Suprapubic skin (tissue), 4 donors: ENCODE measurements at regions not wholly inside any gene's neighbourhood (a gene's known extent, or its start where the extent isn't known, plus 50 kb on each side); places are given as distances from the start of the nearest gene placed in this dataset.

Source experiments
- DNase-seq, 2 donors: peaks; one replicate each; pipeline ENCODE4 v3.0.0-alpha.2; 2019; ENCODE audit warnings: low spot score in 2 of 2
- H3K27ac ChIP-seq: fragments of 200-600 bp; sonication (generic); one replicate; pipeline ENCODE4 v1.5.1; 2019
- H3K27me3 ChIP-seq: fragments of 200-600 bp; sonication (generic); one replicate; pipeline ENCODE4 v1.5.1; 2019
- H3K36me3 ChIP-seq: fragments of 200-600 bp; sonication (generic); one replicate; pipeline ENCODE4 v1.5.1; 2019
- H3K4me1 ChIP-seq: fragments of 200-600 bp; sonication (generic); one replicate; pipeline ENCODE4 v1.5.1; 2019
- H3K4me3 ChIP-seq: fragments of 200-600 bp; sonication (generic); one replicate; pipeline ENCODE4 v1.5.1; 2019; ENCODE audit warnings: mild to moderate bottlenecking
- H3K9me3 ChIP-seq: fragments of 200-600 bp; sonication (generic); one replicate; pipeline ENCODE4 v1.5.1; 2019
- EP300 ChIP-seq: sonication (generic); formaldehyde crosslinking; IDR thresholded peaks from one replicate; pipeline ENCODE4 v1.6.1; 2017; ENCODE audit warnings: antibody characterized with exemption
- POLR2A ChIP-seq, 2 donors: fragments of 450-650 bp; IDR thresholded peaks; one replicate each; pipeline ENCODE4 v1.6.1; 2017; ENCODE audit warnings: antibody characterized with exemption in 2 of 2, mild to moderate bottlenecking in 2 of 2, moderate library complexity in 2 of 2
- POLR2AphosphoS5 ChIP-seq, 3 donors: sonication (generic); formaldehyde crosslinking; IDR thresholded peaks; one replicate each; pipeline ENCODE4 v1.6.1; 2017; ENCODE audit warnings: antibody characterized with exemption in 3 of 3
- WGBS: methylation state at CpG from one replicate; pipeline ENCODE4 v1.1.5; 2018; 5-methylcytosine and 5-hydroxymethylcytosine counted together
- TF ChIP-seq, protein P1 (sequence below), 2 donors: fragments of 200-600 bp in 1 of 2; fragments of 450-650 bp in 1 of 2; sonication (generic) in 1 of 2; IDR thresholded peaks; one replicate each; pipeline ENCODE4 v1.5.1; 2016 to 2019; ENCODE audit warnings: antibody characterized with exemption in 2 of 2, mild to moderate bottlenecking in 1 of 2, moderate library complexity in 1 of 2

GRCh38 chr20:24305371-24305770, 164.1 kb upstream of the SYNDIG1 start:
- H3K27me3 ChIP-seq: no peaks in the 10 kb centered on the region

DNA sequence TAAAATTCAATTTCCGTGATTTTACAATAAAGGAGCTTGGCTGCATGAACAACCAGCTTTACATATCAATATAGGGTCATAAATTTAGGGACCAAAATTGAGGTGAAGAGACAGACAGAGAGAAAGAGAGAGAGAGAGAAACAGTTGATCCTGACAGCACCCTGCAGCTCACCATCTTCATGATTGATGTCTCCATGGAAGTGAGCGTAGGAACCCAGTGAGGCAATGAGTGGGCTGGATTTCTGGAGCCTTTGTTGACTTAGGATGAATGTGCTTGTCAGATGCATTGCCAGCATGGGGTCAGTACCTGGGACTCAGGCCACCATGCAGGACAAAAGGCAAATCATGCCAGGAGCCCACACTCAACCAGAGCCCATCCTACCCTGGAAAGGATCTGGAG, 165.1 kb upstream of the SYNDIG1 start:
- Histone ChIP-seq H3K36me3 (no peaks in the 10 kb centered on the region), H3K27ac (no peak overlapping the region), H3K4me3 (no peak overlapping the region), H3K27me3 (no peaks in the 10 kb centered on the region), H3K9me3 (no peaks in the 10 kb centered on the region), H3K4me1 (no peaks in the 10 kb centered on the region)
- TF ChIP-seq EP300 (no peak), POLR2A (IDR thresholded peaks at IDR 0.05) (no peak), POLR2AphosphoS5 (IDR thresholded peaks at IDR 0.05) (no peak)
- TF ChIP-seq, protein P1, sequence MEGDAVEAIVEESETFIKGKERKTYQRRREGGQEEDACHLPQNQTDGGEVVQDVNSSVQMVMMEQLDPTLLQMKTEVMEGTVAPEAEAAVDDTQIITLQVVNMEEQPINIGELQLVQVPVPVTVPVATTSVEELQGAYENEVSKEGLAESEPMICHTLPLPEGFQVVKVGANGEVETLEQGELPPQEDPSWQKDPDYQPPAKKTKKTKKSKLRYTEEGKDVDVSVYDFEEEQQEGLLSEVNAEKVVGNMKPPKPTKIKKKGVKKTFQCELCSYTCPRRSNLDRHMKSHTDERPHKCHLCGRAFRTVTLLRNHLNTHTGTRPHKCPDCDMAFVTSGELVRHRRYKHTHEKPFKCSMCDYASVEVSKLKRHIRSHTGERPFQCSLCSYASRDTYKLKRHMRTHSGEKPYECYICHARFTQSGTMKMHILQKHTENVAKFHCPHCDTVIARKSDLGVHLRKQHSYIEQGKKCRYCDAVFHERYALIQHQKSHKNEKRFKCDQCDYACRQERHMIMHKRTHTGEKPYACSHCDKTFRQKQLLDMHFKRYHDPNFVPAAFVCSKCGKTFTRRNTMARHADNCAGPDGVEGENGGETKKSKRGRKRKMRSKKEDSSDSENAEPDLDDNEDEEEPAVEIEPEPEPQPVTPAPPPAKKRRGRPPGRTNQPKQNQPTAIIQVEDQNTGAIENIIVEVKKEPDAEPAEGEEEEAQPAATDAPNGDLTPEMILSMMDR (IDR thresholded peaks at IDR 0.05): no peak
- WGBS: 91% methylated on average over 2 of the region's 2 CpGs
- DNase-seq: no peak

More at GRCh38 chr20:24305371-24305770, 164.1 kb upstream of the SYNDIG1 start:
- Histone ChIP-seq H3K9me3 (no peaks in the 10 kb centered on the region), H3K4me1 (no peaks in the 10 kb centered on the region), H3K4me3 (no peak overlapping the region), H3K36me3 (no peaks in the 10 kb centered on the region), H3K27ac (no peak overlapping the region)
- TF ChIP-seq POLR2AphosphoS5 (IDR thresholded peaks at IDR 0.05): no peak
- TF ChIP-seq EP300: no peak
- TF ChIP-seq, protein P1 (IDR thresholded peaks at IDR 0.05): no peak
- TF ChIP-seq POLR2A (IDR thresholded peaks at IDR 0.05): no peak
- 79% methylated on average over 6 of the region's 6 CpGs for WGBS
- no peak for DNase-seq

DNA sequence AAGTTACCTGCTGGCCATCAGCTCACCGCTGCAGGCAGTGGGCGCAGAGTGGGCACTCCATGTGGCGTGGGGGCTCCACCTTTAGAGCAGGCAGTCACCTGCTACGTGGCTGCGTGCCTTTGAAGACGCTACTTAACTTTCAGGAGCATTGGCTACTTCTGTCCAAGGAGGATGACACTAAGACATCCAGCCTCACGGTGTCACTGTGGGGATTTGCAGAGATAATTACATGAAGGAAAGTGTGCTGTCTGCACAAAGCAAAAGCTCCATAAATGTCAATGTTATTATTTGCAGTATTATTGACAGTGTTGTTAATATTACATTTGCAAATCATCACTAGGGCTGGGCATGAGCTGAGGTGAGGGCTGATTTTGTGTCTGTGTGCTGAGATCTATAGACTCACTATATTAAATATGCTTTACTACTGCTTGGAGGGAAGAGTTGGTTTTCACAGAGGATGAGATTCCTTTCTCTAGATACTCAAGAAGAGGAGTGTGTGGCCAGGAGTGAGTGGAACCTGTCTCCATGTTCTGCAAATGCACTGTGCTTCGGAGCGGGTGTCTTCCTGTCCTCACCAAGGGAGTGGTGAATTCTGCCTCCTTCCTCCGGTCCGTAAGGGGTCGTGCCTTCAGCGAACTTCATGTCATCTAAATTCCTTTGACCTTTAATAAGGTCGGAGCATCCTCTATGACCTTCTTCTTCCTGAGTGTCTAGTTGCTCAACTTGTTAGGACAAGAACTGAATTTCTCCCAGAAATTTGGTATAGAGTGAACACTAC, 165.8 kb upstream of the SYNDIG1 start:
- Histone ChIP-seq H3K27ac (no peak overlapping the region), H3K27me3 (no peaks in the 10 kb centered on the region), H3K4me3 (no peak overlapping the region), H3K4me1 (no peaks in the 10 kb centered on the region), H3K36me3 (no peaks in the 10 kb centered on the region), H3K9me3 (no peaks in the 10 kb centered on the region)
- DNase-seq: no peak
- WGBS: 85% methylated on average over 14 of the region's 14 CpGs
- TF ChIP-seq EP300 (no peak), POLR2AphosphoS5 (IDR thresholded peaks at IDR 0.05) (no peak), POLR2A (IDR thresholded peaks at IDR 0.05) (no peak)
- TF ChIP-seq, protein P1 (IDR thresholded peaks at IDR 0.05): no peak

GRCh38 chr20:24297993-24298392, 171.4 kb upstream of the SYNDIG1 start:
- 72% methylated on average over 3 of the region's 3 CpGs for WGBS
- no peaks in the 10 kb centered on the region for H3K4me1 ChIP-seq
- DNase-seq: no peak
- H3K9me3 ChIP-seq: no peaks in the 10 kb centered on the region
- H3K36me3 ChIP-seq: no peaks in the 10 kb centered on the region
- TF ChIP-seq, protein P1 (IDR thresholded peaks at IDR 0.05): no peak
- TF ChIP-seq EP300: no peak
- no peak for TF ChIP-seq POLR2AphosphoS5 (IDR thresholded peaks at IDR 0.05)
- TF ChIP-seq POLR2A (IDR thresholded peaks at IDR 0.05): no peak
- H3K4me3 ChIP-seq: no peak overlapping the region
- no peak overlapping the region for H3K27ac ChIP-seq
- no peaks in the 10 kb centered on the region for H3K27me3 ChIP-seq

DNA sequence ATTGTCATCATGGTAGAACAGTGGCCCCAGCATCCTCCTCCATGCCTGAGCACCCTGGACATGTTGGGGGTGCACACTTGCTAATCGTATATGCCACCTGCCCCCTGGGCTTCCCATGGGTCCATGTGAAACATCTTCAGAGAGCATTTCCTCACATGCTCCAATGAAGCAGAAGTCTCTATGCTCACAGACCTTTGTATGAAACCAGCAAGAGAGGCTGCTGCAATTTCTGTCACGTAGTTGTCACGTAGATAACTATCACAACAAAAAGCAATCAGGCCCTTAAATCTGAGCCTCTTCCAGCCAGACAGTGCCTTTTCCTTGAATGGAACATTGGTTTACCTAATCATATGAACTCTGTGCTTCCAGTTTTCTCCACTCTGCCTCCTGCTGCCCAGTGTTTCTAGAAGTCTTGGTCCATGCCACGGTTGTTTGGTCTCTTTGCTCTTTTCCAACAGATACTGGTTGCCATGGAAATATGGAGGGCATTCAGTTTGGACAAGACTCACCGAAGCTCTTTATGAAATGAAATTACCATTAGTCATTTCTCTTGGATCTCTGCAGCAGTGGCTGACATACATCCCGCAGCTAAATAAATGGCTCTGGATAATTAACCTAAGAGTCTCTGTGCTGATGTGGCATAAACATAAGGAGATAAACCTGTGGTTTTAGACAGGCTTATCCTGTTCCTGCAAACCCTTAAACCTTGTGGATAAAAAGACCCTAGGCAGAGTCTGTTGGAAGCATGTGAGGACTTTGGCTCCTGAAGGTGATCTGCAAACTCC, 172.8 kb upstream of the SYNDIG1 start:
- H3K9me3 ChIP-seq: no peaks in the 10 kb centered on the region
- TF ChIP-seq, protein P1 (IDR thresholded peaks at IDR 0.05): no peak
- TF ChIP-seq POLR2A (IDR thresholded peaks at IDR 0.05): no peak
- no peaks in the 10 kb centered on the region for H3K36me3 ChIP-seq
- H3K27ac ChIP-seq: no peak overlapping the region
- H3K4me1 ChIP-seq: no peaks in the 10 kb centered on the region
- no peak overlapping the region for H3K4me3 ChIP-seq
- DNase-seq: no peak
- 46% methylated on average over 6 of the region's 6 CpGs for WGBS
- H3K27me3 ChIP-seq: no peaks in the 10 kb centered on the region
